GM12864 (cell line): ENCODE measurements at regions not wholly inside any gene's neighbourhood (a gene's known extent, or its start where the extent isn't known, plus 50 kb on each side); places are given as distances from the start of the nearest gene placed in this dataset.

Experiments
- DNase-seq: peaks from one replicate; pipeline ENCODE4 v3.0.0-alpha.2; 2011; ENCODE audit warnings: low read depth
- H3K4me3 ChIP-seq: 2 replicates; pipeline ENCODE4 v1.5.1; 2011; ENCODE audit warnings: mild to moderate bottlenecking, low read depth, low read length, control low read depth
- CTCF ChIP-seq: IDR thresholded peaks from 2 replicates; pipeline ENCODE4 v1.5.1; 2011; ENCODE audit warnings: low read depth, mild to moderate bottlenecking, moderate library complexity, low read length, control low read depth, inconsistent platforms; ENCODE audit errors: missing control alignments

GRCh38 chr5:131023498-131023865 is 141.6 kb downstream of the HINT1 start:
- DNase-seq, result no peak
- no peak overlapping the region for H3K4me3 ChIP-seq
- no peak for TF ChIP-seq CTCF

- no peak overlapping the region for H3K4me3 ChIP-seq
- no peak for DNase-seq
- TF ChIP-seq CTCF, result no peak
Observed at GRCh38 chr5:131022811-131023497, 142.1 kb downstream of the HINT1 start.

- TF ChIP-seq CTCF, result no peak
- DNase-seq, result no peak
- no peak overlapping the region for H3K4me3 ChIP-seq
Observed at GRCh38 chr5:131021646-131022045, 143.4 kb downstream of the HINT1 start.

- DNase-seq, result no peak
- H3K4me3 ChIP-seq, result no peak overlapping the region
- TF ChIP-seq CTCF, result no peak
Observed at GRCh38 chr5:131019601-131020315, 145.3 kb downstream of the HINT1 start.

- DNase-seq, result no peak
- H3K4me3 ChIP-seq, result no peak overlapping the region
- TF ChIP-seq CTCF, result no peak
Observed at GRCh38 chr5:131019111-131019510, 145.9 kb downstream of the HINT1 start.

- no peak for DNase-seq
- no peak for TF ChIP-seq CTCF
- H3K4me3 ChIP-seq, result no peak overlapping the region
Observed at GRCh38 chr5:131008329-131008728, 156.7 kb downstream of the HINT1 start.

- DNase-seq, result no peak
- no peak for TF ChIP-seq CTCF
- no peak overlapping the region for H3K4me3 ChIP-seq
Observed at GRCh38 chr5:131005963-131006684, 158.9 kb downstream of the HINT1 start.
